K562 (cell line): ENCODE measurements at regions not wholly inside any gene's neighbourhood (a gene's known extent, or its start where the extent isn't known, plus 50 kb on each side); places are given as distances from the start of the nearest gene placed in this dataset.

Source experiments
- CHD2 ChIP-seq: IDR thresholded peaks from 2 replicates; pipeline ENCODE4 v1.6.1; 2011; ENCODE audit warnings: low read depth, low read length
- DACH1 ChIP-seq: fragments of 450-650 bp; IDR thresholded peaks from 2 replicates; pipeline ENCODE4 v1.6.1; 2018; ENCODE audit not compliant: partially characterized antibody
- FOXM1 ChIP-seq, 2 experiments: fragments of 450-650 bp in 1 of 2; sonication (generic) in 1 of 2; formaldehyde crosslinking in 1 of 2; IDR thresholded peaks; 2 replicates each; pipeline versions ENCODE4 v1.6.1 to v1.9.0; 2017 to 2022; ENCODE audit warnings: low read depth in 2 of 2, mild to moderate bottlenecking in 2 of 2, missing genetic modification reagents in 1 of 2, moderate library complexity in 1 of 2
- JUND ChIP-seq, 2 experiments: IDR thresholded peaks; 2 replicates in 1 of 2; 3 replicates in 1 of 2; pipeline ENCODE4 v1.6.1; 2011; ENCODE audit warnings: borderline replicate concordance in 2 of 2, low read depth in 2 of 2, low read length in 2 of 2, improper control_type of control experiment in 1 of 2, missing biosample characterization in 1 of 2, missing genetic modification characterization in 1 of 2, missing genetic modification reagents in 1 of 2
- SMAD1 ChIP-seq: fragments of 150-350 bp; IDR thresholded peaks from 2 replicates; pipeline ENCODE4 v1.6.1; 2014; ENCODE audit warnings: low read length, low read depth; ENCODE audit not compliant: partially characterized antibody
- ZFX ChIP-seq: sonication (generic); formaldehyde crosslinking; IDR thresholded peaks from 2 replicates; pipeline ENCODE4 v1.8.0; 2022; ENCODE audit warnings: mild to moderate bottlenecking, missing genetic modification reagents, moderate library complexity

- no peak for TF ChIP-seq SMAD1
- TF ChIP-seq JUND (IDR thresholded peaks at IDR 0.05; ENCODE audit: borderline replicate concordance, low read depth, low read length) = no peak
- TF ChIP-seq JUND (tag; IDR thresholded peaks at IDR 0.05; ENCODE audit: borderline replicate concordance, low read depth, low read length) = no peak
- TF ChIP-seq CHD2 = no peak
- no peak for TF ChIP-seq ZFX (CRISPR knock-in tag)
- TF ChIP-seq DACH1 = no peak
- no peak for TF ChIP-seq FOXM1 (IDR thresholded peaks at IDR 0.05; ENCODE audit: low read depth)
- TF ChIP-seq FOXM1 (CRISPR knock-in tag; IDR thresholded peaks at IDR 0.05; ENCODE audit: low read depth) = no peak
These were observed 183.6 kb upstream of the CCND2 start for GRCh38 chr12:4089956-4090355.
